Right lobe of liver (tissue), 6 donors: ENCODE measurements at regions not wholly inside any gene's neighbourhood (a gene's known extent, or its start where the extent isn't known, plus 50 kb on each side); places are given as distances from the start of the nearest gene placed in this dataset.

ENCODE experiments used
- ATAC-seq, 4 donors: fragments of 200-7000 bp; cut with Tn5 transposase; one replicate each; pipeline ENCODE4 v1.9.1; 2020; ENCODE audit warnings: mild to moderate bottlenecking in 4 of 4, moderate library complexity in 4 of 4
- DNase-seq, 3 donors: peaks; one replicate each; pipeline ENCODE4 v3.0.0-alpha.2; 2020
- H3K27ac ChIP-seq, 3 donors: fragments of 200-600 bp; one replicate each; pipeline ENCODE4 v1.8.0; 2022
- H3K27me3 ChIP-seq, 2 donors: fragments of 200-600 bp; one replicate each; pipeline ENCODE4 v1.8.0; 2022
- H3K36me3 ChIP-seq, 4 donors: fragments of 200-600 bp; sonication (generic) in 1 of 4; one replicate each; pipeline versions ENCODE4 v1.5.1 to v1.8.0; 2017 to 2022; ENCODE audit warnings: control low read depth in 1 of 4
- H3K4me1 ChIP-seq, 4 donors: fragments of 200-600 bp; sonication (generic) in 1 of 4; one replicate each; pipeline versions ENCODE4 v1.5.1 to v1.8.0; 2017 to 2022; ENCODE audit warnings: control low read depth in 1 of 4
- H3K4me3 ChIP-seq, 3 donors: fragments of 200-600 bp; one replicate each; pipeline ENCODE4 v1.8.0; 2022
- H3K9me3 ChIP-seq, 4 donors: fragments of 200-600 bp; sonication (generic) in 1 of 4; one replicate each; pipeline versions ENCODE4 v1.5.1 to v1.8.0; 2017 to 2022; ENCODE audit warnings: control low read depth in 1 of 4
- POLR2A ChIP-seq: fragments of 450-650 bp; IDR thresholded peaks from one replicate; pipeline ENCODE4 v1.6.1; 2017; ENCODE audit warnings: antibody characterized with exemption, mild to moderate bottlenecking
- WGBS: methylation state at CpG from one replicate; pipeline ENCODE4 v1.1.6; 2018; ENCODE audit warnings: low coverage, low lambda C conversion rate; ENCODE audit not compliant: insufficient coverage; ENCODE audit errors: missing lambda C conversion rate; 5-methylcytosine and 5-hydroxymethylcytosine counted together
- intact Hi-C, 2 donors: fragments of 100-400 bp; cut with DNase I; formaldehyde crosslinking; loops; one replicate each; pipeline versions ENCODE4 v1.11.2 to v1.14.1; 2022
- TF ChIP-seq, protein P1 (sequence below), 4 donors: fragments of 200-600 bp in 3 of 4; fragments of 450-650 bp in 1 of 4; IDR thresholded peaks; one replicate each; pipeline versions ENCODE4 v1.5.1 to v1.8.0; 2016 to 2022; ENCODE audit warnings: antibody characterized with exemption in 4 of 4, mild to moderate bottlenecking in 2 of 4
- donor health status: DM: no; HTN: yes; CAD: no.
- donor health status: DM: no; HTN: no; CAD: no.
- donor health status: DM: no; HTN: no; CAD: no.
- donor health status: DM: no; HTN: yes; CAD: no.
- donor health status: DM: no; HTN: yes; CAD: no.

DNA sequence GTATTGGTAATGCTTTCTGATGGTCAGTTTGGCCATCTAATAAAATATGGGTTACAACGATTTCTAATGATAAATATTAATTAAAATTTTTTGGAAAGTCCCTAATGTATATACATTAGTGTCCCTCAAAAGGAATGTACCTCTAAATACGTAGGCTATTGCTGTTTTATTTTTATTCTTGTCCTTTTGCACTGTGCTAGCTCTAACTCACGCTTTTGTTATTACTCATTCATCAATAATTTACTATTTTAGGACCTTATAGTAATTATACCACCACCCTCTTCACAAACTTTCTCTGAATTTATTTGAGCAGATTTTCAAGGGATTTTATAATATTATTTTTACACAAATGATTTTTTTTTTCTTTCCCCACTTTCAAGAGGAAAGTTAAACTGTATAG is 795.9 kb upstream of the PCDH9 start:
- Histone ChIP-seq H3K9me3 (no peaks in the 10 kb centered on the region), H3K4me1 (no peaks in the 10 kb centered on the region), H3K36me3 (no peaks in the 10 kb centered on the region), H3K27me3 (no peaks in the 10 kb centered on the region), H3K4me3 (no peak overlapping the region), H3K27ac (no peak overlapping the region)
- 54% methylated on average over 3 of the region's 3 CpGs for WGBS
- no peak for ATAC-seq
- no peak for DNase-seq
- TF ChIP-seq, protein P1, sequence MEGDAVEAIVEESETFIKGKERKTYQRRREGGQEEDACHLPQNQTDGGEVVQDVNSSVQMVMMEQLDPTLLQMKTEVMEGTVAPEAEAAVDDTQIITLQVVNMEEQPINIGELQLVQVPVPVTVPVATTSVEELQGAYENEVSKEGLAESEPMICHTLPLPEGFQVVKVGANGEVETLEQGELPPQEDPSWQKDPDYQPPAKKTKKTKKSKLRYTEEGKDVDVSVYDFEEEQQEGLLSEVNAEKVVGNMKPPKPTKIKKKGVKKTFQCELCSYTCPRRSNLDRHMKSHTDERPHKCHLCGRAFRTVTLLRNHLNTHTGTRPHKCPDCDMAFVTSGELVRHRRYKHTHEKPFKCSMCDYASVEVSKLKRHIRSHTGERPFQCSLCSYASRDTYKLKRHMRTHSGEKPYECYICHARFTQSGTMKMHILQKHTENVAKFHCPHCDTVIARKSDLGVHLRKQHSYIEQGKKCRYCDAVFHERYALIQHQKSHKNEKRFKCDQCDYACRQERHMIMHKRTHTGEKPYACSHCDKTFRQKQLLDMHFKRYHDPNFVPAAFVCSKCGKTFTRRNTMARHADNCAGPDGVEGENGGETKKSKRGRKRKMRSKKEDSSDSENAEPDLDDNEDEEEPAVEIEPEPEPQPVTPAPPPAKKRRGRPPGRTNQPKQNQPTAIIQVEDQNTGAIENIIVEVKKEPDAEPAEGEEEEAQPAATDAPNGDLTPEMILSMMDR (IDR thresholded peaks at IDR 0.05): no peak
- TF ChIP-seq POLR2A: no peak
- intact Hi-C loops: no loop called here

DNA sequence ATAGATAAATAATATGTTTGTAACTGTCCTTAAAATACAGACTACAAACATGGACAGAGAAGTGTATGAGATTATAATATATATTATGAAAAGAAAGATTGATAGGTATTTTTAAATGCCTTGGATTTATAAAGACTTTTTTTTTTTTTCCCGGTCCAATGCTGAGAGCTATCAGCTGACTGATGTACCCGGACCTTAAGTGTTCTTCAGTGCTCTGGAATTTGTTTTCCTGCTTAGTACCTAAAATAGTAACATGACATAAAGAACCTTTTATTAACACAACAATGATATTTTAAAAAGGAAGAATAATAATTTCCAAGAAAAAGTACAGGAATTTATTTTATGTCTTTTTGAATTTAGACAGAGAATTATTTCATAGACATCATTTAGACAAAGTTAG is 795.5 kb upstream of the PCDH9 start:
- H3K9me3 ChIP-seq: no peaks in the 10 kb centered on the region
- WGBS: 51% methylated on average over 2 of the region's 2 CpGs
- DNase-seq: no peak
- H3K4me1 ChIP-seq: no peaks in the 10 kb centered on the region
- ATAC-seq: no peak
- no peak overlapping the region for H3K4me3 ChIP-seq
- TF ChIP-seq POLR2A: no peak
- TF ChIP-seq, protein P1 (IDR thresholded peaks at IDR 0.05): no peak
- intact Hi-C loops: no loop called here
- no peaks in the 10 kb centered on the region for H3K36me3 ChIP-seq
- no peaks in the 10 kb centered on the region for H3K27me3 ChIP-seq
- no peak overlapping the region for H3K27ac ChIP-seq

DNA sequence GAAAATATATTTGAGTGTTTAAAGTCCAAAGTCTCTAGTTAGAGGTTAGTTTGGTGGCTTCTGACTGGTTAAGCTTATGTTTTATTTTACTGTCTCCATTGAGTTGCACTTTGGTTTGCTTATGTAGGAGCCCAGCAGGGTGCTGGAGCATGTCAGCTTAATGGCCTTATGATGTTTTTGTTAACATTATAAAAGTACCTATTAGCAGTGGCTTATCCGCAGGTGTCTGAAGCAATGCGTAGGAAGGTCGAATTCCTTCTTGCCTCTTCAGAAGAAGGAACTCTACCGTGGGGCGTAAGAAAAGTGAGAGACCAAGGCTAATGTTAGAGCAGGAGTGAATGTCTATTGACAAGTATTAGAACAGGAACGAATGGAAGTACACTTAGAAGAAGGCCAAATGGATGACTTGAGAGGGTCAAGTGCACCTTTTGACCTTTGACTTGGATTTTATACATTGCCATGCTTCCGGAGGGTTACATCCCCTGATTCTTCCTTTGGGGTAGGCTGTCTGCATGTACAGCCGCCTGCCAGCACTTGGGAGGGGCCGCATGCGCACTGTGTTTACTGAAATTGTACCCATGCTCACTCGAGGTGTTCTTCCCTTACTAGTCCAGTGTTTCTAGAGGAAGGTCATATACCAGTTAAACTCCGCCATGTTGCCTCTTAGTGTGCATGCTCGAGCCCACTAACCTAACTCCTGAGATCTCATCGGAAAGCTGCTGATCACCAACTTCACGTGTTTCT is 793.9 kb upstream of the PCDH9 start:
- no peak overlapping the region for H3K27ac ChIP-seq
- 65% methylated on average over 8 of the region's 15 CpGs for WGBS
- no peak for TF ChIP-seq POLR2A
- TF ChIP-seq, protein P1 (IDR thresholded peaks at IDR 0.05): no peak
- ATAC-seq (no peak), DNase-seq (no peak)
- no peak overlapping the region for H3K4me3 ChIP-seq
- intact Hi-C loops: no loop called here
- H3K36me3 ChIP-seq: no peaks in the 10 kb centered on the region
- no peaks in the 10 kb centered on the region for H3K27me3 ChIP-seq
- no peaks in the 10 kb centered on the region for H3K9me3 ChIP-seq
- no peaks in the 10 kb centered on the region for H3K4me1 ChIP-seq

DNA sequence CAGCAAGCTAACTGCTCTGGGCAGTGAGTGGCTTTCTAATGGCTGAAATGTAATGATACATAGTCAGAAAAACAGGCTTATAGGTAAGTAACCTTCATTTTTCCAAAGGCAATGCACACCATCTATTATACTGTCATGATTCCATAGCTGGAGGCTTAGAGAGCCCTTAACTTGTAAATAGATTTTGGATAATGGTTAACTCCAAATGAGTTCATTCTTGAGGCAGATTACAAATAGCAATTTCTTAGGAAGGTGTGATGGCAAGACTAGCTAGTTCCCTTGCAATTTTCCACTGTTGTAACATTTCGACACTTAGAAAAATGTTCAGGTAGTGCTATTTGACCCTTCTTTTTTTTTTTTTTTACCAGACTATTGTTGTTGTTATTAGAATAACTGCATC is 789.8 kb upstream of the PCDH9 start:
- DNase-seq: no peak
- Histone ChIP-seq H3K27ac (no peak overlapping the region), H3K9me3 (no peaks in the 10 kb centered on the region), H3K4me1 (no peaks in the 10 kb centered on the region), H3K27me3 (no peaks in the 10 kb centered on the region), H3K4me3 (no peak overlapping the region), H3K36me3 (no peaks in the 10 kb centered on the region)
- no peak for ATAC-seq
- TF ChIP-seq, protein P1 (IDR thresholded peaks at IDR 0.05): no peak
- TF ChIP-seq POLR2A: no peak
- intact Hi-C loops: no loop called here
- WGBS: 77% methylated on average over 1 of the region's 1 CpG
